Left lung (tissue), 4 donors: ENCODE measurements at regions not wholly inside any gene's neighbourhood (a gene's known extent, or its start where the extent isn't known, plus 50 kb on each side); places are given as distances from the start of the nearest gene placed in this dataset.

Experiments
- ATAC-seq: fragments of 200-7000 bp; cut with Tn5 transposase; one replicate; pipeline ENCODE4 v1.9.1; 2020; ENCODE audit warnings: moderate library complexity
- DNase-seq, 4 donors: peaks; one replicate each; pipeline ENCODE4 v3.0.0-alpha.2; 2013 to 2020
- H3K27ac ChIP-seq, 2 donors: fragments of 200-600 bp; sonication (generic) in 1 of 2; one replicate each; pipeline versions ENCODE4 v1.5.0 to v1.8.0; 2020 to 2021
- H3K27me3 ChIP-seq, 2 donors: fragments of 200-600 bp; sonication (generic) in 1 of 2; one replicate each; pipeline versions ENCODE4 v1.5.0 to v1.8.0; 2020 to 2021
- H3K36me3 ChIP-seq, 2 donors: fragments of 200-600 bp; sonication (generic) in 1 of 2; one replicate each; pipeline versions ENCODE4 v1.5.0 to v1.8.0; 2020 to 2021
- H3K4me1 ChIP-seq, 2 donors: fragments of 200-600 bp; one replicate each; pipeline ENCODE4 v1.8.0; 2021
- H3K4me3 ChIP-seq, 2 donors: fragments of 200-600 bp; sonication (generic) in 1 of 2; one replicate each; pipeline versions ENCODE4 v1.5.0 to v1.8.0; 2020 to 2021; ENCODE audit warnings: mild to moderate bottlenecking in 1 of 2
- H3K9me3 ChIP-seq, 2 donors: fragments of 200-600 bp; sonication (generic) in 1 of 2; one replicate each; pipeline versions ENCODE4 v1.5.0 to v1.8.0; 2020 to 2021
- CTCF ChIP-seq, 2 donors: fragments of 200-600 bp; sonication (generic) in 1 of 2; IDR thresholded peaks; one replicate each; pipeline versions ENCODE4 v1.5.0 to v1.8.0; 2021; ENCODE audit warnings: antibody characterized with exemption in 2 of 2
- intact Hi-C, 2 donors: fragments of 100-400 bp; cut with DNase I; formaldehyde crosslinking; loops; one replicate each; pipeline versions ENCODE4 v1.11.2 to v1.14.2; 2022
- donor health status: DM: no; HTN: yes; CAD: no.
- donor health status: DM: no; HTN: no; CAD: no.

- H3K36me3 ChIP-seq, result no peaks in the 10 kb centered on the region
- no peaks in the 10 kb centered on the region for H3K4me1 ChIP-seq
- no peak for ATAC-seq
- H3K9me3 ChIP-seq, result peaks cover 0 to 7% of the 10 kb centered on the region in 2 donors
- intact Hi-C loops, result no loop called here
- no peaks in the 10 kb centered on the region for H3K27me3 ChIP-seq
- no peak overlapping the region for H3K4me3 ChIP-seq
- no peak for DNase-seq
- TF ChIP-seq CTCF (IDR thresholded peaks at IDR 0.05), result no peak
- H3K27ac ChIP-seq, result no peak overlapping the region
Observed at GRCh38 chrX:78387364-78387763, 60.0 kb upstream of the CYSLTR1 start.

DNA sequence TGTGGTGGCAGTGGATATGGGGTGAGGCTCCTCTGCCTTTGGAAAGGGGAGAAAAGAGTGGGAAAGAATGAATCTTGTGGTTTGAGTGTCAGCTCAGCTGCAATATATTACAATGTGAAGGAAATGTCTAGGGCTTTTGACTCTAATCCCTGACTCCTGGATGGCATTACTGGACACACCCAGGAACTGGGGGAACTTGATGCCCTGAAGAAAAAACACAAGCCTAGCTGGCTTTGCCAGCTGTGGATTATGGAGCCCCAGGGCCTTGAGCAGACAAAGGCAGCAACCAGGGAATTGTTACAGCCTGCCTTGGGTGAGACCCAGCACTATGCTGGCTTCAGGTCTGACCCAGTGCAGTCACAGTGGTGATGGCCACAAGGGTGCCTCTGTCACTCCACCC, 57.1 kb upstream of the CYSLTR1 start:
- Histone ChIP-seq H3K36me3 (no peaks in the 10 kb centered on the region), H3K9me3 (peaks cover 0 to 7% of the 10 kb centered on the region in 2 donors), H3K27ac (no peak overlapping the region), H3K27me3 (no peaks in the 10 kb centered on the region), H3K4me1 (no peaks in the 10 kb centered on the region), H3K4me3 (no peak overlapping the region)
- ATAC-seq, result no peak
- intact Hi-C loops, result no loop called here
- TF ChIP-seq CTCF (IDR thresholded peaks at IDR 0.05), result no peak
- DNase-seq, result no peak

- Histone ChIP-seq H3K4me1 (no peaks in the 10 kb centered on the region), H3K9me3 (peaks cover 0 to 7% of the 10 kb centered on the region in 2 donors), H3K36me3 (no peaks in the 10 kb centered on the region), H3K27me3 (no peaks in the 10 kb centered on the region), H3K4me3 (no peak overlapping the region), H3K27ac (no peak overlapping the region)
- ATAC-seq (no peak), DNase-seq (no peak)
- no peak for TF ChIP-seq CTCF (IDR thresholded peaks at IDR 0.05)
- intact Hi-C loops, result no loop called here
Observed at GRCh38 chrX:78383594-78383993, 56.2 kb upstream of the CYSLTR1 start.

DNA sequence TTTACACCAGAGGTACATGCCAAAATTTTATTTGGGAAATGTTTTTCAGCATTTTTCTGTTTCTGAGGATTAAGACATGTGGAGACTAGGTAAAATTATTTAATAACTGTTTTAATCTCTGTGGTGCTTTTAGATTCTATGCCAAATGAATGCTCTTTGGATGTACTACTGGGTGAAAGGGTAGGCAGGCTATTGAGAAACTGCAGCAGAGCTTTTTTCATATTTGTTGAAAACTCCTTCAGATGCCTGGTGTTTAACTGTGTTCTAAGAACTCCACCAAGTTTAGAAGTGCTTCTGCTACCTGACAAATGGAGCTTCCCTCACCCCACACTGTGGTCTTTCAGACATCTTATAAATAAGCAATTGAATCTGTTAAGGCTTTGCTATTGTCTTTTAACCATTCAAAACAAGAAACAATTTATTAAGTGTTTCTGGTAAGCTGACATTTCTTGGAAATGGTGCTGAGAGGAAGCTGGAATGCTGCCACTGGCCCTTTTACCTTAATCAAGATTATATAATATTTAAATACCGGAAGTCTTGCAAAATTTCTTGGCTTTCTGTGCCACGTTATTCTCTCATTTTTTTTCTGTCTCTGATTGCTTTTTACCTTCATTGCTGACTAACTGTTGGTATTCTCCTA, 51.2 kb upstream of the CYSLTR1 start:
- Histone ChIP-seq H3K27me3 (no peaks in the 10 kb centered on the region), H3K36me3 (no peaks in the 10 kb centered on the region), H3K27ac (no peak overlapping the region), H3K4me3 (no peak overlapping the region), H3K4me1 (no peaks in the 10 kb centered on the region), H3K9me3 (no peaks in the 10 kb centered on the region)
- intact Hi-C loops, result no loop called here
- ATAC-seq (peak; percentile 57), DNase-seq (no peak)
- no peak for TF ChIP-seq CTCF (IDR thresholded peaks at IDR 0.05)
